LNCaP clone FGC (cell line): ENCODE measurements at regions not wholly inside any gene's neighbourhood (a gene's known extent, or its start where the extent isn't known, plus 50 kb on each side); places are given as distances from the start of the nearest gene placed in this dataset.

Source experiments
- DNase-seq: peaks from one replicate; pipeline ENCODE4 v3.0.0-alpha.2; 2011; ENCODE audit warnings: low read depth
- H3K4me3 ChIP-seq: 2 replicates; pipeline ENCODE4 v1.5.1; 2011; ENCODE audit warnings: mild to moderate bottlenecking, low read depth, low read length, control low read depth
- TF ChIP-seq, protein P1 (sequence below): IDR thresholded peaks from 2 replicates; pipeline ENCODE4 v1.5.1; 2012; ENCODE audit warnings: mild to moderate bottlenecking; ENCODE audit not compliant: control insufficient read depth, insufficient read depth; ENCODE audit errors: extremely low read depth

- DNase-seq = no peak
- TF ChIP-seq, protein P1, sequence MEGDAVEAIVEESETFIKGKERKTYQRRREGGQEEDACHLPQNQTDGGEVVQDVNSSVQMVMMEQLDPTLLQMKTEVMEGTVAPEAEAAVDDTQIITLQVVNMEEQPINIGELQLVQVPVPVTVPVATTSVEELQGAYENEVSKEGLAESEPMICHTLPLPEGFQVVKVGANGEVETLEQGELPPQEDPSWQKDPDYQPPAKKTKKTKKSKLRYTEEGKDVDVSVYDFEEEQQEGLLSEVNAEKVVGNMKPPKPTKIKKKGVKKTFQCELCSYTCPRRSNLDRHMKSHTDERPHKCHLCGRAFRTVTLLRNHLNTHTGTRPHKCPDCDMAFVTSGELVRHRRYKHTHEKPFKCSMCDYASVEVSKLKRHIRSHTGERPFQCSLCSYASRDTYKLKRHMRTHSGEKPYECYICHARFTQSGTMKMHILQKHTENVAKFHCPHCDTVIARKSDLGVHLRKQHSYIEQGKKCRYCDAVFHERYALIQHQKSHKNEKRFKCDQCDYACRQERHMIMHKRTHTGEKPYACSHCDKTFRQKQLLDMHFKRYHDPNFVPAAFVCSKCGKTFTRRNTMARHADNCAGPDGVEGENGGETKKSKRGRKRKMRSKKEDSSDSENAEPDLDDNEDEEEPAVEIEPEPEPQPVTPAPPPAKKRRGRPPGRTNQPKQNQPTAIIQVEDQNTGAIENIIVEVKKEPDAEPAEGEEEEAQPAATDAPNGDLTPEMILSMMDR = no peak
- H3K4me3 ChIP-seq = no peak overlapping the region
These were observed 1139.1 kb downstream of the CDH11 start for GRCh38 chr16:63982741-63983140.

- TF ChIP-seq, protein P1 = no peak
- no peak overlapping the region for H3K4me3 ChIP-seq
- DNase-seq = no peak
These were observed 1139.8 kb downstream of the CDH11 start for GRCh38 chr16:63982110-63982509.

DNA sequence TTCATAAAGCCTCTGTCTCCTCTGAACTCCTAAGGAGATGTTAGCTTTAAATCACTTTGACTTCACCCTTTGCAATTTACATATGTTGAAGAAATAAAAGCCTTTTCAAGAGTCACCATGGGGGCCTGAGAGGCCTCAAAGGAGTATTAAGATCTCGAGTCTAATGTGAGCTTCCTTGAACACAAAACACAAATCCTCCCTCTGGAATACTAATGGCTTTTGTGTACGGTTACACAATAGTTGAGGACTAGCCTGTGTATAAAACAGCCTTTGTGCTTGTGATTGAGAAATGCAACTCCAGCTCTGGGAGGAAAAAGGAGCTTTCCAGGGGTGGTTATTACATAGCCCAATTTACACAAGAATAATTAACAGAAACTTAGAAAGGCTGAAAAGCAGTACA is 1140.2 kb downstream of the CDH11 start:
- no peak overlapping the region for H3K4me3 ChIP-seq
- TF ChIP-seq, protein P1 = no peak
- no peak for DNase-seq

- DNase-seq = no peak
- H3K4me3 ChIP-seq = no peak overlapping the region
- TF ChIP-seq, protein P1 = no peak
These were observed 1141.1 kb downstream of the CDH11 start for GRCh38 chr16:63980763-63981162.

- no peak overlapping the region for H3K4me3 ChIP-seq
- TF ChIP-seq, protein P1 = no peak
- DNase-seq = no peak
These were observed 1143.6 kb downstream of the CDH11 start for GRCh38 chr16:63978240-63978639.

- TF ChIP-seq, protein P1 = no peak
- no peak for DNase-seq
- no peak overlapping the region for H3K4me3 ChIP-seq
These were observed 1145.5 kb downstream of the CDH11 start for GRCh38 chr16:63976345-63976744.

DNA sequence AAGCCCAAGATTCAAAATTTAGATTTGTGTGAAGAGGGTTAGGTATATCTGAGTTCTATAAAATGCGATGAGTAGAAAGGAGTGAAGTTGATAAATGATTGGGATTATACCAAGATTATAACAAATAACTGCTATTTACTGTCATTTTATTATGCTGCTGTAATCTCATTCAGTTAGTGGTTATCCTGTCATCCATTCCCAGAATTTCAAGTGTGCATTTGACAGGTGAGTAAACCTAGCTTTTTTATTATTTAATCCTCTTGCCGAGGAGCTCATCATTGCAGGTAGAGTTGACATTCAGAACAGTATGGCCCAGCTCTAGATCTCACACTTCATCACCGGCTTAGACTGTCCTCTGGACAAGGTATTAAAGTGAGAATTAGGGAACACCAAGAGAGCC is 1146.2 kb downstream of the CDH11 start:
- no peak overlapping the region for H3K4me3 ChIP-seq
- no peak for DNase-seq
- TF ChIP-seq, protein P1 = no peak
